HG03575 (cell line): ENCODE measurements at regions not wholly inside any gene's neighbourhood (a gene's known extent, or its start where the extent isn't known, plus 50 kb on each side); places are given as distances from the start of the nearest gene placed in this dataset.
"Not testable (repeated sequence)": the region's sequence is repeated elsewhere in the genome, so short reads cannot be mapped to it uniquely, and the experiment has no call there.

ENCODE experiments used
- ATAC-seq: cut with Tn5 transposase; IDR thresholded peaks from one replicate; pipeline ENCODE4 v1.9.1; 2021; ENCODE audit not compliant: unreplicated experiment, insufficient number of reproducible peaks, low FRiP score; ENCODE audit errors: extremely low read depth

DNA sequence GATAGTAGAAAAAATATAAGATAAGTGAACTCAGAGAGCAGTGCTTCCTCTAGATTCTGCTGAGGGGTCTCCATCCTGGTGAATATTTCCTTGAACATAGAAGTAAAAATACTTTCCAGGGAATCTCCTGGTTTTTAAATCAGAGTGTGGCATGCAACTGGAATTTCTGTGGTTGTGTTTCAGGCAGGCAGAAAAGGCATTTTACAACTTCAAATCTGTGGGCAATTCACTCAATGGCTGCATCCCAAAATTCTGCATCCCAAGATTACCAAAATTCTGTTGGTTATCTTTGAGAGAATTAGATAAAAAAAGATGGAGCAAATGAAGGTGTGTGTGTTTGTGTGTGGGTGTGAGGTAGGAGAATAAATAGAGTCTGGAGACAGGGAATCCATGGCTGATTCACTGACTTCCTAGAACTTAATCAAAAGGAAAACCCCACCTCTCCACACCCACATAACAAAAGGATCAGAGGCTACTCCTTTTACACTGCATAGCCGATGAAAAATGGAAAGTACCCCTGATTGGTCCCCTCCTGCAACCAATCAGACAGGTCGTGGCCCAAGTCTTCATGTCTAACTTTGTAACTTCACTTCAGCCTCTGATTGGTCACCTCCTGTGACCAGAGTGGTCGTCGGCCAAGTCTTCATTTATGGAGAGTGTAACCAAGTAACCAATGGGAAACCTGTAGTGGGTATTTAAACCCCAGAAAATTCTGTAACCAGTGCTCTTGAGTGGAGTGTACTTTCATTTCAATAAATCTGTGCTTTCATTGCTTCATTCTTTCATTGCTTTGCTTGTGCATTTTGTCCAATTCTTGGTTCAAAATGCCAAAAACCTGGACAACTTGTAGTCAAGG is 112.8 kb downstream of the DLEU7 start:
- no peak for ATAC-seq

DNA sequence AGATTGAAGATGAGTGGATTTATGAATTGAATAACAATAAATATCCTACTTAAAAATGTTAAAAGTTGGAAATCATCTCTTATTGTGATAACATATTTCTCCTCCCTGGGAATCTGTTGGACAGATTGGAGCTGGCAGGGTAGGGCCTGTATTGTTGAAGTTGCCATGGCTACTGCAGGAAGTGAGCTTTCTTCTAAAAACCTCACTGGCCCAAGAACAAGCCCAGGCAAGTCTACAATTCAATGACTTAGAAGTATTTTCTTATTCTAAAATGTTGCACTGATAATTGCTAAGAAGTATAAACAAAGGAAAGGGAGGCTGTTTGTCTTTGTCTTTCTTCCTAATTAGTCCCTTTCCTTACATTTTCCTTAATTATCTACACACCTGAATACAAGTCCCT is 112.1 kb downstream of the DLEU7 start:
- no peak for ATAC-seq

GRCh38 chr13:50732712-50733111 is 110.8 kb downstream of the DLEU7 start:
- ATAC-seq, result no peak

DNA sequence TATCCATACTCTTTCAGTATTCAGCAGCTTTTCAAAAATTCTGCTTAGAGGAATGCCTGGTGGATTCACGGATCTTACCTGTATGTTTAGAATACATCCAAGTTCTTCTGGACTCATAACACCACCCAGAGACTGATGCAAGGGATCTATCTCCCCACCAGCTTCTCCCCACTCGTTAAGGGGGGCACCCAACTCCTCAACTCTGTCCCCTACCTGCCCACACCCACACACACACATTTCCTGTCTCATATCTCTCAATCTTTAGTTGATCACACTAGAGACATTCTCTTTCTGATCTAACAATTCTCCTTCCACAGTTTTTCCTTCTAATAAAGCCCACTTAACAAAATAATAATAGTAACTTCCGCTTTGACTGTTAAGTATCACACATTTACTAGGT is 110.1 kb downstream of the DLEU7 start:
- no peak for ATAC-seq

DNA sequence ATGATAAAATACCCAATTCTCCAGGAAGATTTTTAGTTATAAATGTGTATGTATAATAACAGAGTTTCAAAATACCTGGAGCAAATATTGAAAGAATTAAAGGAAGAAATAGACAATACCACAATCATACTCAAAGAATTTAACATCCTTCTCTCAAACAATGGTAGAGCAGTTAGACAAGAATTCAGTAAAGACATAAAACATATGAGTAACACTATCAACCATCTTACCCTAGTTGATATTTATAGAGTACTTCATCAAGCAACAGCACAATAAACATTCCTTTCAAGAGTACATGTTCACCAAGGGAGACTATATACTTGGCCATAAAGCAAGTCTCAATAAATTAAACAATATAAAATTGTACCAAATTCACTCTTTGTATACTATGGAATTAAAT is 108.4 kb downstream of the DLEU7 start:
- ATAC-seq, result no peak

DNA sequence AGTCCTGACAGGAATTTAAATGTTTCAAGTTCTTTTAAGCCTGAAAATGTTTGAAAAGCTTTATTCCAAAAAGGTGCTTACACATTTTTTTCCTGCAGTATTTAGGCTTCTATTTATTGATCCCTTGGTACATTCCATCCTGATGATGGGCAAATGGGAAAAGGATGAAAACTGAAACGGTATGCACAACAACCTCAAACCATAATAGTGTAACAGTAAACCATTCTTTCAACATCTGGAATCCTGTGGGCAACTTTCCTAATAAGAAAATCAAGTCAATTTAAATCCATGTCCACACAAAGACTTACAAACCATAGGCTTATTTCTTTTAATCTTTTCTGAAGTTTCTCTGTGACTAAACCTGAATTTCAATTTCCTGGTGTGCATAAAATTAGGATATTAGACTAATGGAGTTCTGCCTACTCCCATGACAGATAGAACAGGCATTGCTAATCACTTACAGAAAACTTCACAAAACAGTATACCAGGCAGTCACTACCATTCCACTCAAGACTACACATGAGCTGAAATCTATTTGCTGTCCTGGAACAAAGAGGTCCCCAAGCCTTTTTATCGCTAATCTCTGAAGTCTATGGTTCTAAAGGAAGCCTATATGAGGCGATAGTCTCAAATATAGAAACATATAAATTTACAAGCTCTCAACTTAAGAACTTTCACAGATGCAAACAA is 103.3 kb downstream of the DLEU7 start:
- no peak for ATAC-seq

DNA sequence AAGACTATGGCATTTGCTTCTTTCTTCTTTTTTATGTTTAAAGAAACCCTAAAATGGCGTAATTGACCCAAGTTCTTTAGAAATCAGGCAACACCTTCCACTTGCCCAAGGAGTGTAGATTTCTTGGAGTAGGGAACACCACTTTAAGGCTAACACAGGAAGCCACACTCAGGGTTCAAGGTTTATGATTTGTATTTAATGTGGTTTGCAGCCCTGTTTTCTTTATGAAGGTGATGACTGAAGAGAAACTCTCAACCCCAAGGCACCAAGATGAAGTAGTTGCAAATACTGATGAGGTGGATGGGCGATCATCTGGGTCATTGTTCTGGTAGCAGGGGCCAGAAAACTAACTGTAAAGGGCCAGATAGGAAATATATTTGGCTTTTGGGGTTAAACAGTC is 101.1 kb downstream of the DLEU7 start:
- no peak for ATAC-seq

DNA sequence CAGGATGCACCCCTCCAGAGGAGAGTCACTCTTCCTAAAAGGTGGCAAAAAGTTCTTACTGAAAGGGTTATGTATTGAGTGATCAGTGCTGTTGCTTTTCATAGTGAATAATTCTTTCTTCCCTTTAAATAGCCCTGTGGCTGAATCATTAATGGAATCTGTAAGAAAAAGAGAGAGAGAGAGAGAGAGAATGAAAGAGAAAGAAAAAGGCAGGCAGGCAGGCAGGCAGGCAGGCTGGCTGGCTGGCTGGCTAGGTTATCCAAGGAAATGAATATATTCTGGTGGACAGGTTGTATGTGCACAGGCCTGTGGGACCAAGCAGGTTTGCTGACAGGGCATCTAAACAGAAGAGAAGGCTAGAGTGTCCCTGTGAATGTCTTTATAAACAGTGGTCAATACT is 100.5 kb downstream of the DLEU7 start:
- ATAC-seq, result no peak

- no peak for ATAC-seq
These were observed 99.3 kb downstream of the DLEU7 start for GRCh38 chr13:50744116-50744660.

DNA sequence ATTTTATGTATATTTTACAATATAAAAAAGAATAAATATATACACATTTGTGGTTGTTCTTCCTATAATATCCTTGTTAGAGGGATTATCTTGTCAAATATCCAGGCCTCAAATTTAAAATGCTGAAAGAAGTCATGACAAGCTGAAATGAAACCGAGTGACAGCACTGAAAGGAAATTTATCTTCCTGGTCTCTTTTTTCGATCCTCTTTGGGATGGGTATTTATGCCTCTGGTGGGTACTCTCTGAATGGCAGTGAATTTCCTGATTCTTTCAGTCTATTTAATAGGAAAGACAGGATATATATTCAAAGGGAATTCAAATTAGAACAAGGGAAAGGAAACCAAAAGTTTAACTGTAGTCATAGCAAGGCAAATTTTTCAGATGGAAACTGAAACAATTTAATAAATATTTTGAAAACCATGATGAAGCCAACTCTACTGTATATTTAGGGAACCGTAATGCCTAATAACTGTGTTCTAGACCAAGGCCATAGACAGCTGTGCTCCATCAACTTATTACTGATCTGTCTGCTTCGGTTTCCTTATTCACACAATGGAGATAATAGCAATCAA is 97.9 kb downstream of the DLEU7 start:
- no peak for ATAC-seq

- no peak for ATAC-seq
These were observed 95.6 kb downstream of the DLEU7 start for GRCh38 chr13:50747737-50748350.

- not testable (repeated sequence) for ATAC-seq
These were observed 90.3 kb downstream of the DLEU7 start for GRCh38 chr13:50753221-50753620.

GRCh38 chr13:50755862-50756685 is 87.4 kb downstream of the DLEU7 start:
- not testable (repeated sequence) for ATAC-seq

DNA sequence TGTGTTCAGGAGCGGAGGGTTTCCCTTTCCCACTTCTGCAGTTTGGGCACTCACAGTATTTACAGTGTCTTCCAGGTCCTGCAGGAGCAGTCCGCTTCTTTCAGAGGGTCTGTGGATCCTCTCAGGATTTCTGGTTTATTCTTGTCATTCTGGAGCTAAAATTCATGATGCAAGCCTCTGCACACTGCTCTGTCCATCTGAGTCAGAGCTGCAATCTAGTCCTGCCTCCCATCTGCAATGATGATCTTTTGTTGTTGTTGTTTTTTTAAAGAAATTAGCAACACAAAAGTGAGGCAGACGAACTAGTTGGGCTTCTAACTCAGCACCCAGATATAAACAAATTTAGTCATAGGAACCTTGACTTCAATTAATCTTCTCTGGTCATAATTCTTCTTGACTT is 86.5 kb downstream of the DLEU7 start:
- no peak for ATAC-seq

GRCh38 chr13:50758796-50759195 is 84.7 kb downstream of the DLEU7 start:
- no peak for ATAC-seq

DNA sequence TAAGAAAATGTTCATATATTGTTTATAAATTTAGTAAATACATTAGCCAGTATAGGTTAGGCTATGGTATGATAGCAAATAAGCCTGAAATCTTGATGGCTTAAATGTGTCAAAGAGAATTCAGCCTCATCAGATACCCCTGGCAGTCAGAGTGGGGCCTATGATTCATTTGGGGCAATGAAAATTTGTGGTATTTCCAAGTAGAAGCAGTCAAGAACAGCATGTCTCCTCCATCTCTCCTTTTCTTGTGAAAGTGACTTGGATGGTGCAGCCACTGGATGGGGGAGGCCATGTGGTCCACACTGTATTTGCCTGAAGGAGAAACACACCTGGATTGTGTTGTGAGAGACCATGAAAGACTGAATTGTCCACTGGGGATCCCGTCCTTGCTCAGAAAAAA is 82.7 kb downstream of the DLEU7 start:
- ATAC-seq, result no peak

DNA sequence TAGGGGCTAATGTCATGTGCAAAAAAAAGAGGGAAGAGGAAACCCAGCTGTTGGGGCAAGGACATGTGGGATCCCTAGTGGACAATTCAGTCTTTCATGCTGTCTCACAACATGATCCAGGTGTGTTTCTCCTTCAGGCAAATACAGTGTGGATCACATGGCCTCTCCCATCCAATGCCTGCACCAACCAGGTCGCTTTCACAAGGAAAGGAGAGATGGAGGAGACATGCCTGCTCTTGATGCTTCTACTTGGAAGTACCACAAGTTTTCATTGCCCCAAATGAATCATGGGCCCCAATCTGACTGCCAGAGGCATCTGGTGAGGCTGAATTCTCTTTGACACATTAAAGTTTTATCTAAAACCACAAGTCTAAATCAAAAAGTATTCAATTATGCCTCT is 82.1 kb downstream of the DLEU7 start:
- ATAC-seq, result no peak

GRCh38 chr13:50762969-50763567 is 80.4 kb downstream of the DLEU7 start:
- ATAC-seq, result no peak
